Liver (tissue), 8 donors: ENCODE measurements at regions not wholly inside any gene's neighbourhood (a gene's known extent, or its start where the extent isn't known, plus 50 kb on each side); places are given as distances from the start of the nearest gene placed in this dataset.

Experiments
- DNase-seq: peaks from one replicate; pipeline ENCODE4 v3.0.0-alpha.2; 2017; ENCODE audit warnings: low spot score
- H3K27ac ChIP-seq, 2 donors: one replicate each; pipeline ENCODE4 v1.7.0; 2013; ENCODE audit warnings: inconsistent platforms in 2 of 2, low read length in 2 of 2, control low read depth in 1 of 2, low read depth in 1 of 2, mild to moderate bottlenecking in 1 of 2
- H3K27me3 ChIP-seq, 4 donors: one replicate each; pipeline versions ENCODE4 v1.6.1 to v1.7.0; 2013; ENCODE audit warnings: low read length in 3 of 4, inconsistent platforms in 1 of 4, mild to moderate bottlenecking in 1 of 4, moderate library complexity in 1 of 4; ENCODE audit not compliant: control insufficient read depth in 4 of 4, insufficient read depth in 4 of 4
- H3K36me3 ChIP-seq, 4 donors: one replicate each; pipeline versions ENCODE4 v1.6.1 to v1.7.0; 2013; ENCODE audit warnings: low read length in 3 of 4, mild to moderate bottlenecking in 3 of 4, low read depth in 1 of 4, moderate library complexity in 1 of 4; ENCODE audit not compliant: control insufficient read depth in 4 of 4, insufficient read depth in 3 of 4
- H3K4me1 ChIP-seq, 4 donors: one replicate each; pipeline versions ENCODE4 v1.6.1 to v1.7.0; 2013; ENCODE audit warnings: low read length in 3 of 4, mild to moderate bottlenecking in 3 of 4, moderate library complexity in 1 of 4; ENCODE audit not compliant: control insufficient read depth in 4 of 4, insufficient read depth in 4 of 4
- H3K4me3 ChIP-seq, 3 donors: one replicate each; pipeline versions ENCODE4 v1.6.1 to v1.7.0; 2013; ENCODE audit warnings: low read length in 3 of 3, control low read depth in 1 of 3, low read depth in 1 of 3, mild to moderate bottlenecking in 1 of 3
- H3K9ac ChIP-seq, 2 donors: one replicate each; pipeline ENCODE4 v1.7.0; 2013; ENCODE audit warnings: low read length in 2 of 2, mild to moderate bottlenecking in 2 of 2, moderate library complexity in 2 of 2, control low read depth in 1 of 2, low read depth in 1 of 2
- H3K9me3 ChIP-seq, 4 donors: one replicate each; pipeline versions ENCODE4 v1.6.1 to v1.7.0; 2013; ENCODE audit warnings: low read length in 3 of 4; ENCODE audit not compliant: control insufficient read depth in 4 of 4
- CTCF ChIP-seq: fragments of 150-350 bp; IDR thresholded peaks from 2 replicates; pipeline ENCODE4 v1.5.1; 2017; ENCODE audit warnings: improper control_type of control experiment, low read depth, low read length; ENCODE audit not compliant: missing input control
- FOXA1 ChIP-seq: IDR thresholded peaks from 2 replicates; pipeline ENCODE4 v1.6.1; 2016; ENCODE audit warnings: antibody characterized with exemption
- FOXA2 ChIP-seq: IDR thresholded peaks from 2 replicates; pipeline ENCODE4 v1.6.1; 2016; ENCODE audit warnings: antibody characterized with exemption
- GABPA ChIP-seq, 2 donors: IDR thresholded peaks in 1 of 2; conservative IDR thresholded peaks in 1 of 2; 2 replicates each; pipeline ENCODE4 v1.6.1; 2016; ENCODE audit warnings: antibody characterized with exemption in 2 of 2, mild to moderate bottlenecking in 1 of 2, moderate library complexity in 1 of 2
- HNF4A ChIP-seq, 2 donors: conservative IDR thresholded peaks; 2 replicates each; pipeline ENCODE4 v1.6.1; 2016; ENCODE audit warnings: antibody characterized with exemption in 2 of 2, mild to moderate bottlenecking in 2 of 2
- JUND ChIP-seq, 2 donors: IDR thresholded peaks; 2 replicates each; pipeline ENCODE4 v1.6.1; 2016; ENCODE audit warnings: antibody characterized with exemption in 2 of 2
- RAD21 ChIP-seq, 2 donors: IDR thresholded peaks; 2 replicates each; pipeline ENCODE4 v1.6.1; 2016; ENCODE audit warnings: antibody characterized with exemption in 2 of 2, mild to moderate bottlenecking in 2 of 2
- REST ChIP-seq: IDR thresholded peaks from 2 replicates; pipeline ENCODE4 v1.6.1; 2016; ENCODE audit warnings: antibody characterized with exemption, mild to moderate bottlenecking
- RXRA ChIP-seq, 2 donors: IDR thresholded peaks; 2 replicates each; pipeline ENCODE4 v1.6.1; 2017 to 2018; ENCODE audit warnings: antibody characterized with exemption in 2 of 2, mild to moderate bottlenecking in 1 of 2
- YY1 ChIP-seq: IDR thresholded peaks from 2 replicates; pipeline ENCODE4 v1.6.1; 2016; ENCODE audit warnings: antibody characterized with exemption, mild to moderate bottlenecking
- WGBS: extraction: QIAGEN DNeasy Blood & Tissue Kit; methylation state at CpG from one replicate; pipeline ENCODE4 v1.1.7; 2013; 5-methylcytosine and 5-hydroxymethylcytosine counted together
- donor health status: healthy.
- donor health status: healthy.
- donor health status: healthy.
- donor health status: healthy.
- donor health status: healthy.

- no peak overlapping the region for H3K4me3 ChIP-seq
- H3K27ac ChIP-seq: no peak overlapping the region
- H3K36me3 ChIP-seq: no peaks in the 10 kb centered on the region
- H3K9ac ChIP-seq: no peak overlapping the region
- no peaks in the 10 kb centered on the region for H3K27me3 ChIP-seq
- H3K9me3 ChIP-seq: no peaks in the 10 kb centered on the region
- no peak for TF ChIP-seq CTCF
- no peak for TF ChIP-seq REST
- WGBS: 98% methylated on average over 1 of the region's 1 CpG
- DNase-seq: no peak
- no peaks in the 10 kb centered on the region for H3K4me1 ChIP-seq
These were observed 149.2 kb downstream of the RPS24 start for GRCh38 chr10:78182841-78183240.

- no peaks in the 10 kb centered on the region for H3K9me3 ChIP-seq
- no peak overlapping the region for H3K4me3 ChIP-seq
- H3K9ac ChIP-seq: no peak overlapping the region
- TF ChIP-seq RXRA (IDR thresholded peaks at IDR 0.05): no peak
- no peak for TF ChIP-seq FOXA1
- no peak for TF ChIP-seq JUND (IDR thresholded peaks at IDR 0.05)
- no peak for TF ChIP-seq REST
- no peak for TF ChIP-seq YY1
- TF ChIP-seq GABPA (IDR thresholded peaks at IDR 0.05 in 1 of 2, conservative IDR thresholded peaks at IDR 0.05 in 1 of 2): no peak
- no peak for TF ChIP-seq RAD21 (IDR thresholded peaks at IDR 0.05)
- no peak for TF ChIP-seq FOXA2
- TF ChIP-seq HNF4A (conservative IDR thresholded peaks at IDR 0.05): no peak
- no peaks in the 10 kb centered on the region for H3K4me1 ChIP-seq
- H3K27ac ChIP-seq: no peak overlapping the region
- no peaks in the 10 kb centered on the region for H3K36me3 ChIP-seq
- no peak for DNase-seq
- 95% methylated on average over 19 of the region's 19 CpGs for WGBS
- no peaks in the 10 kb centered on the region for H3K27me3 ChIP-seq
These were observed 151.4 kb downstream of the RPS24 start for GRCh38 chr10:78184851-78185692.
